GM23338 (cell line): ENCODE measurements at regions not wholly inside any gene's neighbourhood (a gene's known extent, or its start where the extent isn't known, plus 50 kb on each side); places are given as distances from the start of the nearest gene placed in this dataset.

ENCODE experiments used
- ATAC-seq: fragments of 200-7000 bp; cut with Tn5 transposase; 3 replicates; pipeline ENCODE4 v1.9.1; 2020
- DNase-seq: peaks from one replicate; pipeline ENCODE4 v3.0.0-alpha.2; 2015; ENCODE audit warnings: low spot score
- H2AFZ ChIP-seq: fragments of 200-600 bp; sonication (generic); 2 replicates; pipeline ENCODE4 v1.8.0; 2016; ENCODE audit warnings: antibody characterized with exemption, mild to moderate bottlenecking, moderate library complexity
- H3F3A ChIP-seq: fragments of 200-600 bp; sonication (generic); replicated peaks from 2 replicates; pipeline ENCODE4 v1.8.0; 2017; ENCODE audit warnings: antibody characterized with exemption, mixed run types, low read depth
- H3K27ac ChIP-seq: fragments of 200-600 bp; sonication (generic); 2 replicates; pipeline ENCODE4 v1.6.1; 2016; ENCODE audit warnings: low read depth
- H3K27me3 ChIP-seq: fragments of 200-600 bp; sonication (generic); 2 replicates; pipeline ENCODE4 v1.8.0; 2016; ENCODE audit warnings: mild to moderate bottlenecking, mixed run types, moderate library complexity; ENCODE audit not compliant: insufficient read depth
- H3K36me3 ChIP-seq: fragments of 200-600 bp; sonication (generic); 2 replicates; pipeline ENCODE4 v1.8.0; 2016; ENCODE audit warnings: mild to moderate bottlenecking; ENCODE audit not compliant: insufficient read depth
- H3K4me1 ChIP-seq: fragments of 200-600 bp; sonication (generic); 2 replicates; pipeline ENCODE4 v1.8.0; 2016; ENCODE audit warnings: mild to moderate bottlenecking, moderate library complexity; ENCODE audit not compliant: insufficient read depth
- H3K4me2 ChIP-seq: fragments of 200-600 bp; sonication (generic); 2 replicates; pipeline ENCODE4 v1.7.1; 2017; ENCODE audit warnings: mixed run types
- H3K4me3 ChIP-seq: fragments of 200-600 bp; sonication (generic); 2 replicates; pipeline ENCODE4 v1.6.1; 2016; ENCODE audit warnings: mixed run types
- H3K79me2 ChIP-seq: fragments of 200-600 bp; sonication (generic); replicated peaks from 2 replicates; pipeline ENCODE4 v1.8.0; 2017; ENCODE audit warnings: mild to moderate bottlenecking; ENCODE audit not compliant: insufficient read depth
- H3K9me2 ChIP-seq: fragments of 200-600 bp; sonication (generic); 2 replicates; pipeline ENCODE4 v1.8.0; 2017; ENCODE audit not compliant: insufficient read depth
- H4K20me1 ChIP-seq: fragments of 200-600 bp; sonication (generic); replicated peaks from 2 replicates; pipeline ENCODE4 v1.8.0; 2017; ENCODE audit warnings: mild to moderate bottlenecking; ENCODE audit not compliant: insufficient read depth
- H3K27ac Mint-ChIP-seq: 2 replicates; pipeline ENCODE4 v1.8.0; 2020; ENCODE audit warnings: inconsistent platforms, mild to moderate bottlenecking, moderate library complexity, mixed read lengths
- H3K27me3 Mint-ChIP-seq: 3 replicates; pipeline ENCODE4 v1.8.0; 2022; ENCODE audit warnings: low read depth, mild to moderate bottlenecking, moderate library complexity, mixed read lengths, inconsistent platforms; ENCODE audit not compliant: insufficient read depth, poor library complexity
- H3K36me3 Mint-ChIP-seq: 3 replicates; pipeline ENCODE4 v1.8.0; 2021; ENCODE audit warnings: low read depth, mild to moderate bottlenecking, inconsistent platforms, moderate library complexity, mixed read lengths
- H3K4me1 Mint-ChIP-seq: 3 replicates; pipeline ENCODE4 v1.8.0; 2020; ENCODE audit warnings: mild to moderate bottlenecking, inconsistent platforms, mixed read lengths
- H3K4me3 Mint-ChIP-seq: 3 replicates; pipeline ENCODE4 v1.8.0; 2021; ENCODE audit warnings: moderate library complexity, mild to moderate bottlenecking, inconsistent platforms, mixed read lengths
- H3K9me3 Mint-ChIP-seq: 3 replicates; pipeline ENCODE4 v1.8.0; 2020; ENCODE audit warnings: moderate library complexity, mild to moderate bottlenecking, inconsistent platforms, mixed read lengths
- CREB1 ChIP-seq: fragments of 250-450 bp; sonication (Bioruptor Pico); IDR thresholded peaks from 2 replicates; pipeline ENCODE4 v1.5.0; 2020; ENCODE audit warnings: low read depth, mild to moderate bottlenecking, moderate library complexity
- JUNB ChIP-seq: IDR thresholded peaks from one replicate; pipeline ENCODE4 v1.6.1; 2016; ENCODE audit warnings: antibody characterized with exemption; ENCODE audit not compliant: unreplicated experiment
- NANOG ChIP-seq: IDR thresholded peaks from 2 replicates; pipeline ENCODE4 v1.6.1; 2016; ENCODE audit warnings: antibody characterized with exemption, borderline replicate concordance
- ZNF331 ChIP-seq: fragments of 250-450 bp; sonication (Bioruptor Pico); IDR thresholded peaks from 2 replicates; pipeline ENCODE4 v1.5.0; 2020; ENCODE audit warnings: low read depth, mild to moderate bottlenecking, moderate library complexity
- ZNF462 ChIP-seq: fragments of 250-450 bp; sonication (Bioruptor Pico); IDR thresholded peaks from 2 replicates; pipeline ENCODE4 v1.5.0; 2020; ENCODE audit warnings: mild to moderate bottlenecking, moderate library complexity
- TF ChIP-seq, protein P1 (sequence below): IDR thresholded peaks from one replicate; pipeline ENCODE4 v1.6.1; 2018; ENCODE audit warnings: antibody characterized with exemption; ENCODE audit not compliant: unreplicated experiment
- TF ChIP-seq, protein P2 (sequence below): IDR thresholded peaks from 2 replicates; pipeline ENCODE4 v1.6.1; 2016; ENCODE audit warnings: antibody characterized with exemption
- TF ChIP-seq, protein P3 (sequence below), 2 experiments: fragments of 200-600 bp in 1 of 2; sonication (generic) in 1 of 2; conservative IDR thresholded peaks; 2 replicates each; pipeline versions ENCODE4 v1.5.1 to v1.6.1; 2016 to 2017; ENCODE audit warnings: antibody characterized with exemption in 2 of 2, low read depth in 2 of 2, mild to moderate bottlenecking in 2 of 2, moderate library complexity in 1 of 2

- Mint-ChIP-seq H3K4me1 (peaks cover 5% of the 10 kb centered on the region; the same call in 2 of the 3 replicates), H3K36me3 (no peaks in the 10 kb centered on the region), H3K4me3 (no peak overlapping the region), H3K27ac (no peak overlapping the region), H3K9me3 (no peaks in the 10 kb centered on the region), H3K27me3 (peaks cover 4% of the 10 kb centered on the region)
- no peaks in the 10 kb centered on the region for H3K79me2 ChIP-seq
- no peaks in the 10 kb centered on the region for H4K20me1 ChIP-seq
- DNase-seq (no peak), ATAC-seq (no peak)
- no peak overlapping the region for H3K4me3 ChIP-seq
- H3K27me3 ChIP-seq = no peaks in the 10 kb centered on the region
- H3K27ac ChIP-seq = no peak overlapping the region
- H3K9me2 ChIP-seq = no peaks in the 10 kb centered on the region
- TF ChIP-seq ZNF462 (CRISPR knock-in tag) (no peak), CREB1 (no peak), JUNB (no peak), ZNF331 (CRISPR knock-in tag) (no peak), NANOG (no peak)
- TF ChIP-seq, protein P1, sequence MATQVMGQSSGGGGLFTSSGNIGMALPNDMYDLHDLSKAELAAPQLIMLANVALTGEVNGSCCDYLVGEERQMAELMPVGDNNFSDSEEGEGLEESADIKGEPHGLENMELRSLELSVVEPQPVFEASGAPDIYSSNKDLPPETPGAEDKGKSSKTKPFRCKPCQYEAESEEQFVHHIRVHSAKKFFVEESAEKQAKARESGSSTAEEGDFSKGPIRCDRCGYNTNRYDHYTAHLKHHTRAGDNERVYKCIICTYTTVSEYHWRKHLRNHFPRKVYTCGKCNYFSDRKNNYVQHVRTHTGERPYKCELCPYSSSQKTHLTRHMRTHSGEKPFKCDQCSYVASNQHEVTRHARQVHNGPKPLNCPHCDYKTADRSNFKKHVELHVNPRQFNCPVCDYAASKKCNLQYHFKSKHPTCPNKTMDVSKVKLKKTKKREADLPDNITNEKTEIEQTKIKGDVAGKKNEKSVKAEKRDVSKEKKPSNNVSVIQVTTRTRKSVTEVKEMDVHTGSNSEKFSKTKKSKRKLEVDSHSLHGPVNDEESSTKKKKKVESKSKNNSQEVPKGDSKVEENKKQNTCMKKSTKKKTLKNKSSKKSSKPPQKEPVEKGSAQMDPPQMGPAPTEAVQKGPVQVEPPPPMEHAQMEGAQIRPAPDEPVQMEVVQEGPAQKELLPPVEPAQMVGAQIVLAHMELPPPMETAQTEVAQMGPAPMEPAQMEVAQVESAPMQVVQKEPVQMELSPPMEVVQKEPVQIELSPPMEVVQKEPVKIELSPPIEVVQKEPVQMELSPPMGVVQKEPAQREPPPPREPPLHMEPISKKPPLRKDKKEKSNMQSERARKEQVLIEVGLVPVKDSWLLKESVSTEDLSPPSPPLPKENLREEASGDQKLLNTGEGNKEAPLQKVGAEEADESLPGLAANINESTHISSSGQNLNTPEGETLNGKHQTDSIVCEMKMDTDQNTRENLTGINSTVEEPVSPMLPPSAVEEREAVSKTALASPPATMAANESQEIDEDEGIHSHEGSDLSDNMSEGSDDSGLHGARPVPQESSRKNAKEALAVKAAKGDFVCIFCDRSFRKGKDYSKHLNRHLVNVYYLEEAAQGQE = no peak
- TF ChIP-seq, protein P2, sequence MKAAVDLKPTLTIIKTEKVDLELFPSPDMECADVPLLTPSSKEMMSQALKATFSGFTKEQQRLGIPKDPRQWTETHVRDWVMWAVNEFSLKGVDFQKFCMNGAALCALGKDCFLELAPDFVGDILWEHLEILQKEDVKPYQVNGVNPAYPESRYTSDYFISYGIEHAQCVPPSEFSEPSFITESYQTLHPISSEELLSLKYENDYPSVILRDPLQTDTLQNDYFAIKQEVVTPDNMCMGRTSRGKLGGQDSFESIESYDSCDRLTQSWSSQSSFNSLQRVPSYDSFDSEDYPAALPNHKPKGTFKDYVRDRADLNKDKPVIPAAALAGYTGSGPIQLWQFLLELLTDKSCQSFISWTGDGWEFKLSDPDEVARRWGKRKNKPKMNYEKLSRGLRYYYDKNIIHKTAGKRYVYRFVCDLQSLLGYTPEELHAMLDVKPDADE = no peak
- TF ChIP-seq, protein P3, sequence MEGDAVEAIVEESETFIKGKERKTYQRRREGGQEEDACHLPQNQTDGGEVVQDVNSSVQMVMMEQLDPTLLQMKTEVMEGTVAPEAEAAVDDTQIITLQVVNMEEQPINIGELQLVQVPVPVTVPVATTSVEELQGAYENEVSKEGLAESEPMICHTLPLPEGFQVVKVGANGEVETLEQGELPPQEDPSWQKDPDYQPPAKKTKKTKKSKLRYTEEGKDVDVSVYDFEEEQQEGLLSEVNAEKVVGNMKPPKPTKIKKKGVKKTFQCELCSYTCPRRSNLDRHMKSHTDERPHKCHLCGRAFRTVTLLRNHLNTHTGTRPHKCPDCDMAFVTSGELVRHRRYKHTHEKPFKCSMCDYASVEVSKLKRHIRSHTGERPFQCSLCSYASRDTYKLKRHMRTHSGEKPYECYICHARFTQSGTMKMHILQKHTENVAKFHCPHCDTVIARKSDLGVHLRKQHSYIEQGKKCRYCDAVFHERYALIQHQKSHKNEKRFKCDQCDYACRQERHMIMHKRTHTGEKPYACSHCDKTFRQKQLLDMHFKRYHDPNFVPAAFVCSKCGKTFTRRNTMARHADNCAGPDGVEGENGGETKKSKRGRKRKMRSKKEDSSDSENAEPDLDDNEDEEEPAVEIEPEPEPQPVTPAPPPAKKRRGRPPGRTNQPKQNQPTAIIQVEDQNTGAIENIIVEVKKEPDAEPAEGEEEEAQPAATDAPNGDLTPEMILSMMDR (conservative IDR thresholded peaks at IDR 0.05; ENCODE audit: low read depth in 2 of 2) = no peak
- no peak overlapping the region for H2AFZ ChIP-seq
- H3K4me2 ChIP-seq = no peak overlapping the region
- no peaks in the 10 kb centered on the region for H3K4me1 ChIP-seq
- no peaks in the 10 kb centered on the region for H3K36me3 ChIP-seq
- H3F3A ChIP-seq = no peaks in the 10 kb centered on the region
These were observed 194.0 kb downstream of the SALL1 start for GRCh38 chr16:50957056-50957455.
